ENCODE measurements at regions not wholly inside any gene's neighbourhood (a gene's known extent, or its start where the extent isn't known, plus 50 kb on each side); places are given as distances from the start of the nearest gene placed in this dataset.

GRCh38 chr5:72036951-72037350, 70.3 kb upstream of the MAP1B start:
- H3K4me3 ChIP-seq = no peak overlapping the region
- TF ChIP-seq BHLHE40 (IDR thresholded peaks at IDR 0.05; ENCODE audit: low read depth, low read length) (no peak), CHD4 (IDR thresholded peaks at IDR 0.05; ENCODE audit: borderline replicate concordance) (no peak), RARB (CRISPR knock-in tag; IDR thresholded peaks at IDR 0.05) (no peak), HOXA7 (CRISPR knock-in tag; IDR thresholded peaks at IDR 0.05) (no peak)
- TF ChIP-seq, protein P1, sequence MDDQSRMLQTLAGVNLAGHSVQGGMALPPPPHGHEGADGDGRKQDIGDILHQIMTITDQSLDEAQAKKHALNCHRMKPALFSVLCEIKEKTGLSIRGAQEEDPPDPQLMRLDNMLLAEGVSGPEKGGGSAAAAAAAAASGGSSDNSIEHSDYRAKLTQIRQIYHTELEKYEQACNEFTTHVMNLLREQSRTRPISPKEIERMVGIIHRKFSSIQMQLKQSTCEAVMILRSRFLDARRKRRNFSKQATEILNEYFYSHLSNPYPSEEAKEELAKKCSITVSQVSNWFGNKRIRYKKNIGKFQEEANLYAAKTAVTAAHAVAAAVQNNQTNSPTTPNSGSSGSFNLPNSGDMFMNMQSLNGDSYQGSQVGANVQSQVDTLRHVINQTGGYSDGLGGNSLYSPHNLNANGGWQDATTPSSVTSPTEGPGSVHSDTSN (IDR thresholded peaks at IDR 0.05) = no peak
- H3K4me2 ChIP-seq = peak overlapping the region; percentile 24; the same call in 1 of the 3 replicates
- POLR2A ChIA-PET = no interaction called here
- FAIRE-seq (no peak), ATAC-seq (peak in 1 of 2 experiments; percentile 46; a peak in 2 of 6 replicates), DNase-seq (ENCODE audit: low read depth in 1 of 2, low spot score in 1 of 2) (no peak)
- peak overlapping the region in 1 of 2 experiments; percentile 40; a peak in 1 of 6 replicates for H3K27ac ChIP-seq
- CTCF ChIA-PET = interaction anchor here (1.1 kb wide), 1 partner anchor 18 kb away, joined by 3 read pairs; no protein-coding TSS in a partner anchor
- peaks cover 9% of the 10 kb centered on the region; the same call in 1 of the 3 replicates for H3K4me1 ChIP-seq
- WGBS (ENCODE audit: missing lambda C conversion rate) = 68% methylated on average over 3 of the region's 3 CpGs
- H3K9me3 ChIP-seq = no peaks in the 10 kb centered on the region

DNA sequence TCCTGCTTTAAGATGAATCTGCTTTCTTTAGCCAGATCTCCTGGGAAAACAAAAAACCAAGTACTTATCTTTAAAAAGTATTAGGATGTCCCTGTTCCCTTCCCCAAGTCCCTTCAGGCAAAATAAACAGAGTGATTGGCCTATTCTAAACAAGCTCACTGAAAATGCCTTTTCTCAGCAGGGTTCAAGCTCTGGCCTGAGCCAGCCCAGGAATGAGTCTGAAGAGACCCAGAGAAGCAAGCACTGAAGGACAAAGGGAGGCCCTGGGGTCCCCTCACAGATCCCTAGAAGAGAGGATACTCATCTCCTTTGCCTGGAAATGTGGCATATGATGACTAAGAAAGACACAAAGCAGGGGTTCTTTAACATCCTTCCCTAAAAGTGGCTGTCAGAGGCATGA, 66.8 kb upstream of the MAP1B start:
- no peak for FAIRE-seq
- H3K27ac ChIP-seq = no peak overlapping the region
- ATAC-seq = no peak
- no peak overlapping the region for H3K4me2 ChIP-seq
- ChIA-PET POLR2A (no interaction called here), CTCF (no interaction called here)
- H3K9me3 ChIP-seq = no peaks in the 10 kb centered on the region
- DNase-seq (ENCODE audit: low read depth in 1 of 2, low spot score in 1 of 2) = no peak
- H3K4me3 ChIP-seq = no peak overlapping the region
- H3K4me1 ChIP-seq = peaks cover 9% of the 10 kb centered on the region; the same call in 1 of the 3 replicates
- TF ChIP-seq, protein P2, sequence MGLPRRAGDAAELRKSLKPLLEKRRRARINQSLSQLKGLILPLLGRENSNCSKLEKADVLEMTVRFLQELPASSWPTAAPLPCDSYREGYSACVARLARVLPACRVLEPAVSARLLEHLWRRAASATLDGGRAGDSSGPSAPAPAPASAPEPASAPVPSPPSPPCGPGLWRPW (IDR thresholded peaks at IDR 0.05) = no peak
- TF ChIP-seq SMC3 (IDR thresholded peaks at IDR 0.05) (no peak), EHF (CRISPR knock-in tag; IDR thresholded peaks at IDR 0.05) (no peak), KDM1A (IDR thresholded peaks at IDR 0.05; ENCODE audit: low read depth) (no peak), HDAC2 (IDR thresholded peaks at IDR 0.05) (no peak), HEYL (CRISPR knock-in tag; IDR thresholded peaks at IDR 0.05) (no peak), FOSB (CRISPR knock-in tag; IDR thresholded peaks at IDR 0.05) (no peak), BHLHE40 (IDR thresholded peaks at IDR 0.05; ENCODE audit: low read depth, low read length) (no peak), USF2 (IDR thresholded peaks at IDR 0.05) (no peak)

DNA sequence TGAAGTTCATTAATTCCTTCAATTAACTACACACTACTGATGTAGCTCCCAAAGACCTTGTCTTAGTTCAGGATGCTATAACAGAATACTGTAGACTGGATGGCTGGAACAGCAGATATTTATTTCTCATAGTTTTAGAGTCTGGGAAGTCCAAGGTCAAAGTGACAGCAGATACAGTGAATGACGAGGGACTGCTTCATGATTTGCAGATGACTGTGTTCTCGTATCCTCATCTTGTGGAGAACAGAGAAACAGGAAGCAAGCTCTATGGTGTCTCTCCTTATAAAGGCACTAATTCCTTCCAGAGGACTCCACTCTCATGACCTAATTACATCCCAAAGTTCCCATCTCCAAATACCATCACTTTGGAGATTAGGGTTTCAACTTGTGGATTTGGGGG, 65.6 kb upstream of the MAP1B start:
- Histone ChIP-seq H3K4me2 (no peak overlapping the region), H3K9me3 (no peaks in the 10 kb centered on the region), H3K4me3 (no peak overlapping the region), H3K27ac (no peak overlapping the region), H3K4me1 (peaks cover 7% of the 10 kb centered on the region; the same call in 1 of the 3 replicates)
- DNase-seq (ENCODE audit: low read depth in 1 of 2, low spot score in 1 of 2) (no peak), FAIRE-seq (no peak), ATAC-seq (no peak)
- TF ChIP-seq POLR2AphosphoS2 (conservative IDR thresholded peaks at IDR 0.05; ENCODE audit: low read length) (no peak), MAZ (IDR thresholded peaks at IDR 0.05; ENCODE audit: borderline replicate concordance, low read depth, low read length) (no peak), BCL3 (IDR thresholded peaks at IDR 0.05) (no peak), ESRRA (IDR thresholded peaks at IDR 0.05; ENCODE audit: borderline replicate concordance, low read length) (no peak), POLR2A (IDR thresholded peaks at IDR 0.05; ENCODE audit: low read length) (no peak), CBX2 (IDR thresholded peaks at IDR 0.05; ENCODE audit: borderline replicate concordance, low read depth) (no peak), MAFK (IDR thresholded peaks at IDR 0.05; ENCODE audit: partially characterized antibody) (no peak)
- WGBS (ENCODE audit: missing lambda C conversion rate) = 51% methylated on average over 2 of the region's 2 CpGs
- ChIA-PET CTCF (interaction anchor here (1.4 kb wide), 1 partner anchor 17 kb away, joined by 3 read pairs; no protein-coding TSS in a partner anchor), POLR2A (no interaction called here)

All from A549 (cell line).